WTC11 (cell line): ENCODE measurements at regions not wholly inside any gene's neighbourhood (a gene's known extent, or its start where the extent isn't known, plus 50 kb on each side); places are given as distances from the start of the nearest gene placed in this dataset.

Experiments used
- ATAC-seq: fragments of 200-7000 bp; cut with Tn5 transposase; 2 replicates; pipeline ENCODE4 v1.10.0; 2021; ENCODE audit warnings: mild to moderate bottlenecking, moderate library complexity
- CTCF ChIA-PET: fragments of 300-600 bp; sonication (Branson Sonifier 250); formaldehyde crosslinking; loops from one replicate; lab custom pipeline; 2021; ENCODE audit warnings: antibody characterized with exemption; lab: Charles Lee
- POLR2A ChIA-PET: fragments of 350-600 bp; sonication (Branson Sonifier 250); formaldehyde crosslinking; loops from one replicate; lab custom pipeline; 2021; ENCODE audit warnings: antibody characterized with exemption; lab: Charles Lee
- DNase-seq: peaks from one replicate; pipeline ENCODE4 v3.0.0; 2021; ENCODE audit warnings: low spot score
- H3K27ac Mint-ChIP-seq: 2 replicates; pipeline ENCODE4 v1.8.0; 2021; ENCODE audit warnings: mixed read lengths
- H3K27me3 Mint-ChIP-seq: 2 replicates; pipeline ENCODE4 v1.8.0; 2021; ENCODE audit warnings: low read depth, mild to moderate bottlenecking, moderate library complexity, mixed read lengths
- H3K36me3 Mint-ChIP-seq: 2 replicates; pipeline ENCODE4 v1.8.0; 2021; ENCODE audit warnings: mixed read lengths
- H3K4me1 Mint-ChIP-seq: 2 replicates; pipeline ENCODE4 v1.8.0; 2022; ENCODE audit warnings: mixed read lengths
- H3K4me3 Mint-ChIP-seq: 2 replicates; pipeline ENCODE4 v1.8.0; 2021; ENCODE audit warnings: mild to moderate bottlenecking, moderate library complexity, mixed read lengths
- H3K9me3 Mint-ChIP-seq: 2 replicates; pipeline ENCODE4 v1.8.0; 2021; ENCODE audit warnings: mixed read lengths
- AFF4 ChIP-seq: sonication (generic); formaldehyde crosslinking; IDR thresholded peaks from 2 replicates; pipeline ENCODE4 v1.8.1; 2023; ENCODE audit warnings: mild to moderate bottlenecking, missing genetic modification reagents, borderline replicate concordance
- CBFB ChIP-seq: sonication (generic); formaldehyde crosslinking; IDR thresholded peaks from 2 replicates; pipeline ENCODE4 v1.8.1; 2022; ENCODE audit warnings: mild to moderate bottlenecking, low read depth, missing genetic modification reagents
- CTCF ChIP-seq: fragments of 200-600 bp; IDR thresholded peaks from 2 replicates; pipeline ENCODE4 v1.8.0; 2022; ENCODE audit warnings: antibody characterized with exemption
- E2F4 ChIP-seq: sonication (generic); formaldehyde crosslinking; IDR thresholded peaks from 2 replicates; pipeline ENCODE4 v1.8.1; 2022; ENCODE audit warnings: low read depth, mild to moderate bottlenecking, moderate library complexity, missing genetic modification reagents, borderline replicate concordance
- FOXP1 ChIP-seq: sonication (generic); formaldehyde crosslinking; IDR thresholded peaks from 2 replicates; pipeline ENCODE4 v1.8.0; 2022; ENCODE audit warnings: missing genetic modification reagents, mild to moderate bottlenecking, moderate library complexity, borderline replicate concordance
- GRHL2 ChIP-seq: fragments of 250-450 bp; sonication (Bioruptor Pico); IDR thresholded peaks from 2 replicates; pipeline ENCODE4 v1.8.0; 2022; ENCODE audit warnings: mild to moderate bottlenecking, moderate library complexity; ENCODE audit not compliant: insufficient replicate concordance, severe bottlenecking
- GTF2I ChIP-seq: fragments of 250-450 bp; sonication (Bioruptor Pico); conservative IDR thresholded peaks from 2 replicates; pipeline ENCODE4 v1.4.0; 2021; ENCODE audit warnings: mild to moderate bottlenecking
- JUN ChIP-seq: sonication (generic); formaldehyde crosslinking; IDR thresholded peaks from 2 replicates; pipeline ENCODE4 v1.8.0; 2023; ENCODE audit warnings: mild to moderate bottlenecking, missing genetic modification reagents
- ZMAT4 ChIP-seq: fragments of 250-450 bp; sonication (Bioruptor Pico); IDR thresholded peaks from 2 replicates; pipeline ENCODE4 v1.9.0; 2021; ENCODE audit warnings: mild to moderate bottlenecking
- ZNF138 ChIP-seq: sonication (generic); formaldehyde crosslinking; conservative IDR thresholded peaks from 2 replicates; pipeline ENCODE4 v1.8.1; 2022; ENCODE audit warnings: mild to moderate bottlenecking, moderate library complexity, missing genetic modification reagents
- ZNF232 ChIP-seq: sonication (generic); formaldehyde crosslinking; IDR thresholded peaks from 2 replicates; pipeline ENCODE4 v1.8.0; 2022; ENCODE audit warnings: mild to moderate bottlenecking, missing genetic modification reagents
- ZNF532 ChIP-seq: fragments of 250-450 bp; sonication (Bioruptor Pico); IDR thresholded peaks from 2 replicates; pipeline ENCODE4 v1.9.0; 2021; ENCODE audit warnings: mild to moderate bottlenecking, borderline replicate concordance
- ZSCAN18 ChIP-seq: fragments of 250-450 bp; sonication (Bioruptor Pico); IDR thresholded peaks from 2 replicates; pipeline ENCODE4 v2.1.2; 2022; ENCODE audit warnings: mild to moderate bottlenecking, moderate library complexity

- TF ChIP-seq ZSCAN18 (CRISPR knock-in tag) (no peak), CTCF (no peak), AFF4 (no peak), ZMAT4 (CRISPR knock-in tag) (no peak), ZNF138 (CRISPR knock-in tag) (no peak), ZNF532 (no peak), E2F4 (CRISPR knock-in tag) (no peak), CBFB (CRISPR knock-in tag) (no peak), FOXP1 (CRISPR knock-in tag) (no peak), ZNF232 (CRISPR knock-in tag) (no peak)
Observed at GRCh38 chrX:112355931-112356330, 273.4 kb upstream of the TRPC5 start (continued).

GRCh38 chrX:112341598-112341997 lies 259.0 kb upstream of the TRPC5 start:
- no peak for DNase-seq
- Mint-ChIP-seq H3K4me1 (0 out of 2 replicates have a peak, but pooled peaks cover 3% of the 10 kb centered on the region), H3K9me3 (peaks cover 12% of the 10 kb centered on the region; the same call in 1 of the 2 replicates), H3K27me3 (no peaks in the 10 kb centered on the region), H3K4me3 (no peak overlapping the region), H3K27ac (no peak overlapping the region), H3K36me3 (no peaks in the 10 kb centered on the region)
- ATAC-seq, result no peak
- POLR2A ChIA-PET, result no interaction called here
- CTCF ChIA-PET, result no interaction called here
- no peak for TF ChIP-seq GRHL2
- no peak for TF ChIP-seq GTF2I (CRISPR knock-in tag)
- no peak for TF ChIP-seq JUN (CRISPR knock-in tag)
